ENCODE measurements at regions not wholly inside any gene's neighbourhood (a gene's known extent, or its start where the extent isn't known, plus 50 kb on each side); places are given as distances from the start of the nearest gene placed in this dataset.

GRCh38 chr15:62324382-62324781 lies 159.3 kb upstream of the C2CD4B start:
- no peaks in the 10 kb centered on the region for H3K4me1 ChIP-seq (ENCODE audit: control insufficient read depth in 4 of 4, insufficient read depth in 4 of 4, low read length in 3 of 4)
- H3K9me3 ChIP-seq (ENCODE audit: control insufficient read depth in 4 of 4, low read length in 3 of 4), result peaks cover 0 to 4% (median under 1%) of the 10 kb centered on the region in 4 donors
- TF ChIP-seq HNF4A (conservative IDR thresholded peaks at IDR 0.05), result no peak
- no peak for TF ChIP-seq HNF4G (IDR thresholded peaks at IDR 0.05)
- no peak for TF ChIP-seq FOXA1 (IDR thresholded peaks at IDR 0.05)
- no peak for TF ChIP-seq YY1 (IDR thresholded peaks at IDR 0.05)
- no peak for TF ChIP-seq RAD21 (IDR thresholded peaks at IDR 0.05)
- TF ChIP-seq CTCF (IDR thresholded peaks at IDR 0.05; ENCODE audit: low read depth, low read length, missing input control), result no peak
- TF ChIP-seq RXRA (IDR thresholded peaks at IDR 0.05), result no peak
- no peak for TF ChIP-seq ZBTB33 (IDR thresholded peaks at IDR 0.05)
- no peak for TF ChIP-seq REST (IDR thresholded peaks at IDR 0.05)
- TF ChIP-seq JUND (IDR thresholded peaks at IDR 0.05), result no peak
- no peak for TF ChIP-seq NR2F2 (IDR thresholded peaks at IDR 0.05)
- no peak for TF ChIP-seq EGR1 (IDR thresholded peaks at IDR 0.05; ENCODE audit: low read depth in 2 of 2)
- TF ChIP-seq FOXA2 (IDR thresholded peaks at IDR 0.05), result no peak
- TF ChIP-seq, protein P1, sequence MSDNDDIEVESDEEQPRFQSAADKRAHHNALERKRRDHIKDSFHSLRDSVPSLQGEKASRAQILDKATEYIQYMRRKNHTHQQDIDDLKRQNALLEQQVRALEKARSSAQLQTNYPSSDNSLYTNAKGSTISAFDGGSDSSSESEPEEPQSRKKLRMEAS (IDR thresholded peaks at IDR 0.05), result no peak
- no peak for TF ChIP-seq SP1 (IDR thresholded peaks at IDR 0.05)
- no peak overlapping the region for H3K27ac ChIP-seq (ENCODE audit: low read depth in 1 of 2, low read length in 2 of 2)
- WGBS, result 72% methylated on average over 5 of the region's 5 CpGs
- H3K4me3 ChIP-seq (ENCODE audit: low read depth in 1 of 3, low read length in 3 of 3), result no peak overlapping the region
- H3K27me3 ChIP-seq (ENCODE audit: control insufficient read depth in 4 of 4, insufficient read depth in 4 of 4, low read length in 3 of 4), result peaks cover 0 to 2% (median 0%) of the 10 kb centered on the region in 4 donors
- H3K9ac ChIP-seq (ENCODE audit: low read depth in 1 of 2, low read length in 2 of 2), result no peak overlapping the region
- no peak for DNase-seq (ENCODE audit: low spot score)
- no peaks in the 10 kb centered on the region for H3K36me3 ChIP-seq (ENCODE audit: control insufficient read depth in 4 of 4, insufficient read depth in 3 of 4, low read depth in 1 of 4, low read length in 3 of 4)

DNA sequence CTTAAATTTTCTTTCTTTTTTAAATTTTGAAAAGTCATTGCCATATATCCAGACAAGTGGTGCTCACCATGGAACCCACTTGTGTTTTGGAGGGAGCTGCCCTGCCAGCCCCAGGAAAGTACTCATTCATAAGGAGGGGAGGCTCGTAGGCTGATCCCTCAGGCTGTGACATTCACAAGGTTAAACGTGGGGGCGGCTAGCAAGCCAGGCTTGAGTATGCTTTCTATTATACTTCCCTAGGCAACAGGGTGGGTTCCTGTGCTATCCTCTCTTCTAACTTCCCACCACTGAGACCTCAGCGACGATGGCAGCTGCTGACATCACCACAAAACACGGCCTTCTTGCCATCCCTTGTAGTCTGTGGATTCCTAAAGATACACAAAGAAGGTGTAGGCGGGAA lies 160.5 kb upstream of the C2CD4B start:
- Histone ChIP-seq H3K27ac (ENCODE audit: low read depth in 1 of 2, low read length in 2 of 2) (no peak overlapping the region), H3K9ac (ENCODE audit: low read depth in 1 of 2, low read length in 2 of 2) (no peak overlapping the region), H3K4me1 (ENCODE audit: control insufficient read depth in 4 of 4, insufficient read depth in 4 of 4, low read length in 3 of 4) (no peaks in the 10 kb centered on the region), H3K36me3 (ENCODE audit: control insufficient read depth in 4 of 4, insufficient read depth in 3 of 4, low read depth in 1 of 4, low read length in 3 of 4) (no peaks in the 10 kb centered on the region), H3K4me3 (ENCODE audit: low read depth in 1 of 3, low read length in 3 of 3) (no peak overlapping the region), H3K27me3 (ENCODE audit: control insufficient read depth in 4 of 4, insufficient read depth in 4 of 4, low read length in 3 of 4) (peaks cover 0 to 2% (median 0%) of the 10 kb centered on the region in 4 donors), H3K9me3 (ENCODE audit: control insufficient read depth in 4 of 4, low read length in 3 of 4) (no peaks in the 10 kb centered on the region)
- no peak for TF ChIP-seq FOXA1 (IDR thresholded peaks at IDR 0.05)
- TF ChIP-seq NR2F2 (IDR thresholded peaks at IDR 0.05), result no peak
- TF ChIP-seq, protein P2, sequence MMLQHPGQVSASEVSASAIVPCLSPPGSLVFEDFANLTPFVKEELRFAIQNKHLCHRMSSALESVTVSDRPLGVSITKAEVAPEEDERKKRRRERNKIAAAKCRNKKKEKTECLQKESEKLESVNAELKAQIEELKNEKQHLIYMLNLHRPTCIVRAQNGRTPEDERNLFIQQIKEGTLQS (IDR thresholded peaks at IDR 0.05), result no peak
- no peak for TF ChIP-seq SP1 (IDR thresholded peaks at IDR 0.05)
- TF ChIP-seq FOXA2 (IDR thresholded peaks at IDR 0.05), result no peak
- TF ChIP-seq EGR1 (IDR thresholded peaks at IDR 0.05; ENCODE audit: low read depth in 2 of 2), result no peak
- WGBS, result 82% methylated on average over 7 of the region's 7 CpGs
- DNase-seq (ENCODE audit: low spot score), result no peak

Measured in liver (tissue), 8 donors.